ENCODE measurements at regions not wholly inside any gene's neighbourhood (a gene's known extent, or its start where the extent isn't known, plus 50 kb on each side); places are given as distances from the start of the nearest gene placed in this dataset.

DNA sequence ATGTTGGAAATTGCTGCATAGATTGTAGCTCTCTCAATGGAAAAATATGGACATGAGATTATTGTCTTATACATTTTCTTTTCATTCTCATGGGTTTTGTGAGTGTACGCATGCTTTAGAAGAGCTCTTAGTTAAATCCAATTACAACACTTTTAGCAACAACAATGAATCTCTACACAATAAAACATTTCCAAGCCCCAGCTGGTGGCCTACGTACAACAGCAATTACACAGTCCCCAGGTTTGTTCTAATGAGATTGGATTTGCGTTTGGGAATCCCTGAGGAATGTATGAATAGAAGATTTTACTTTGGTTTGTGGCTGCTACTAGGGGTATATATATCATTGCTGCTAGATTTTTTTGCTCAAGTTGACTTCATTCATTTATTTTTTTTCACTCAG, 98.6 kb downstream of the FHDC1 start:
- DNase-seq (ENCODE audit: low read depth) = no peak

GRCh38 chr4:153036931-153037482, 100.9 kb downstream of the FHDC1 start:
- DNase-seq (ENCODE audit: low read depth) = no peak

DNA sequence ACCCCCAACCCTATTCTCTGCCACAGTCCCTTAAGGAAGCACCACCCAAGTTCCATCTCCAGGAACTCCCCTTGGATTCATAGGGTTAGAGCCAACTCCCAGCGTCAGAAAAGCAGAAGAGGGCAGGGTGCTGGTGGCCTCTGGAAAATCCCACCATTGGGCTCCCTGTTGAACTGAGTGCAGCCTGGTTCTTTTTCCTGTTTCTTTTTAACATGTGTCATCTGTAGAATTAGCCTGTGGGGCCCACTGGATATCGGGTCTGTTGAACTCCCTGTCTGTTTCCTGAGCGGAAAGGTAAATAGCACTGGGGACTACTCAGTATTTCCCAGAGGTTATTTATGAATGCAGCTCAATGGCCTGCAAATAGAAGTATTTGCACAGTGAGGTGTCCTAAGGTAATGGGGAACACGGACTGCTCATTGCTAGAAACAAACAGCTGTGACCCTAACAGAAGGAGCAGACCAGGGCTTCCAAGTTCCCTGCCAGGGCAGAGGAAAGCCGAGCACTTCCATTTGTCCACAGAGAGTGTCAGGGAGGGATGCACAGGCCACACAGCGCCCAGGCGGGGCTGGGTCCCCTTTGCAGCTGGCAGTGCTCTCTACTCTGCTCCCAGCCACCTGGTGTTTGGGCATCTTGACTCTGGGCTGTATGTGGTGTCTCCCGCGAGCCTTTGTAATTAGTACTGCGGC, 102.6 kb downstream of the FHDC1 start:
- no peak for DNase-seq (ENCODE audit: low read depth)

DNA sequence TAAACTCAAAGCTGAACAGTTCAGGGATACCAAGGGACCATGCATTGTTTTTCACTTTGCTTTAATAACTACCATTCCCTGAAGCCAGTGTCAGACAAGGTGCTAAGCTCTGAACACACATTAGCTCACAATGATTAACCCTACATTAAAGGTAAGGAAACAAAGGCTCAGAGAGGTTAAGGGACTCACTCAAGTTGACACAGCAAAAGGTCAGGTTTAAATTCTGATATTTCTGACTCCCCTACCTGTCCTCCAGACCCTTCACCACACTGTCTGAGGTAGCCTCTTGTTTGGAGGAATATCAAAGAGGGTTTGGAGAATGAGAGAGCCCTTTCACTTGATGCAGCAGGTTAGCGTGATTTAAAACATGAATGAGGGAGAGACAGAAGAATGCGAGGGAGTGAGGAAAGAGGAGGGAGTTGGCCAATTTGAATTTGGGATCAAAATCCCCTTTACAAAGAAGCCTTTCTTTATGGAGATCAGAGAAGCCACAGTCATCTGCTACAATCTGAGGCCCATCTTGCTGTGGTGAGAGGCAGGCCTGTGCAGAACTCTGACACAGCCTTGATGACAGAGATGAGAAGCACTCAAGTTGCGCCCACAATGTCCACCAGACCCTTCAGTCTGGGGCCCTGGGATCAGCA, 103.5 kb downstream of the FHDC1 start:
- DNase-seq (ENCODE audit: low read depth) = no peak

- no peak for DNase-seq (ENCODE audit: low read depth)
These were observed 104.6 kb downstream of the FHDC1 start for GRCh38 chr4:153040677-153041076.

DNA sequence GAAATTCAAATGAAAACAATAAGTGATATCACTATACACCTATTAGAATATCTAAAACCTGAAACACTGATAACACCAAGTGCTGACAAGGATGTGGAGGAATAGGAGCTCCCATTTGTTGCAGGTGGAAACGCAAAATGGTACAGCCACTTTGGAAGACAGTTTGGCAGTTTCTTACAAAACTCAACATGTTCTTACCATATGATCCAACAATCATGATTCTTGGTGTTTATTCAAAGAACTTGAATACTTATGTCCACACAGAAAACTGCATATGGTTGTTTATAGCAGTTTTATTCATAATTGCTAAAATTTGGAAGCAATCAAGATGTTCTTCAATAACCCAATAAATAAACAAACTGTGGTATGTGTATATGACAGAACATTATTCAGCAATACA, 107.9 kb downstream of the FHDC1 start:
- DNase-seq (ENCODE audit: low read depth) = no peak

DNA sequence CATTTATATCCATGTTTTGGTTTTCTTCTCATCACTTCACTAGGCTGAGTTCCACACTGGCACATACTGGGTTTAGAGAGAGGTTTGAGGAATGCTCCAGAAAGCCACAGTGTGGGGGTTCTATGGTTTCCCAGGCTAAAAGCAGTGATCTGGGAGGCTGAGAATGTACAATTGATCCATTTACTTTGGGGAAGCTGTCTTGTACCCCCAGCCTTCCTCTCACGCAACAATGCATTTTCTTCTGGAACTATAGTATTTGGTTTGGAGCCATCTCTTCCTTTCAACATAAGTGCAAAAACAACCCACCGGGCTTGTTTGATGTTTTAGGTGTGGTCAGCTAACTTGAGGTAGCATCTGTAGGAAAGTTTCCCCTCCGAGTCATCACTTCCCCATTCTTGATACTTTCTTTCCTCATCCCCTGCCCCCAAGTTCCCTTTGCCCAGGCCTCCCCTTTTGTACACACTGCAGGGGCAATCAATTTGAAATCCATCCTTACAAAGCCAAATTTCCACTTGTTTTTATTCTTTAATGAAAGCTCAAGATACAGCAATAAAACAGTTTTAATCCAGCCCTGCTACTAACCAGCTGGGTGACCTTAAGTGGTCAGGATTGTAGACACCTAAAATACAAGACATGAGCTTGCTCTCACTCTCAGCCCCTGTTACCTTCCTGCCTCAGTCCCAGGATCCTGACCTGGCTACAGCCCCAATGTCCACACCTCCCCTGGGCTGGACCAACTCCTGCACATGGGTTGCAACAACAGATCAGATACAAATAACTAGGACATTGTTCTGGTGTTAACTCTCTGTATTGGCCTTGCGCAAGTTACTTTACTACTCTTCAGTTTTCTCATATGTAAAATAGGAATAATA, 109.2 kb downstream of the FHDC1 start:
- peak; percentile 35 for DNase-seq (ENCODE audit: low read depth)

DNA sequence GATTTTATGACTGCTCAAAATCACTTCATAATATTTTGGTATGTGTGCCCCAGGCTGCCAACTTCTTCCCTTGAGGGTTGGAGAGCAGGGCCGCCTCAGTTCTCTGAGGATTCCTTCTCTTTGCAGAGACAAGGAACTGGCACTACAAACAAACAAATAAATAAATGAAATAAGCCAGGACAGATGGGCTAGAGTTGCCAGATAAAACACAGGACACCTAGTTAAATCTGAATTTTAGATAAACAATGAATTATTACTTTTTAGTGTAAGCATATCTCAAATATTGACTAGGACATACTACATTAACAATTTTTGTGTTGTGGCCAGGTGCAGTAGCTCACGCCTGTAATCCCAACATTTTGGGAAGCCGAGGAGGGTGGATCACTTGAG, 122.5 kb downstream of the FHDC1 start:
- DNase-seq (ENCODE audit: low read depth) = no peak

DNA sequence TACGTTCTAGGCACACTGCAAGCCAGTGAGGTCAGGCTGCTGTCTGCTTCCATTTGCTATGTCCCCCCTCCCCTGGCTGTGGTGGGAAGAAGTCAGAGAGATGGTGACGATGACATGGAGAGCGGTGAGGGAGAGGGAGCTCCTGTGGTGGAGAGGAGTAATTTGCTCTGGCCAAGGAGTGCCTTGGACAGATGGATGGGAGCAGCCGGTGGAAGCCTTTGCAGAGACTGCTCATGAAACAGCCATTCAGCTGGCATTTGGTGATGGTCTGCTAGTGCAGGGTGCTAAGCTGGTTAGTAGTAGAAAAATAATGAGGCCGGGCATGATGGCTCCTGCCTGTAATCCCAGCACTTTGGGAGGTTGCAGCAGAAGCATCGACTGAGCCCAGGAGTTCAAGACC, 124.1 kb downstream of the FHDC1 start:
- no peak for DNase-seq (ENCODE audit: low read depth)

DNA sequence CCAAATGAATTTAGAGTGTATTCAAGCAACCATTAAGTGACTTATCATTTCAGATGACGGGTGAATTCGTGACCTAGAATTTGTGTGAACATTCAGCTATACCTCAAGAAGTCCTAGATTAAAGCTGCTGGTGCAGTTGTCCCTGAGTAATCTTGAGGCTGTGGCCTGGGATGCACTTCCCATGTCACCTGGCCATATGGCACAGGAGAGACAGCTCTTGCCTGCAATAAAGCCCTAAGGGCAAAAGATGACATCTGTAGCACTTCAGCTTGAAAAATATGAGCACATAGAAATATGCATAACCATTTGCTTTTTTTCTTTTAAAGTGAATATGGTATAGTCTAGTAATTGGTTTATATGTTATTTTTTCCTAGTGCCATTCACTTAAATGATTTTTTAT, 125.8 kb downstream of the FHDC1 start:
- DNase-seq (ENCODE audit: low read depth) = no peak

DNA sequence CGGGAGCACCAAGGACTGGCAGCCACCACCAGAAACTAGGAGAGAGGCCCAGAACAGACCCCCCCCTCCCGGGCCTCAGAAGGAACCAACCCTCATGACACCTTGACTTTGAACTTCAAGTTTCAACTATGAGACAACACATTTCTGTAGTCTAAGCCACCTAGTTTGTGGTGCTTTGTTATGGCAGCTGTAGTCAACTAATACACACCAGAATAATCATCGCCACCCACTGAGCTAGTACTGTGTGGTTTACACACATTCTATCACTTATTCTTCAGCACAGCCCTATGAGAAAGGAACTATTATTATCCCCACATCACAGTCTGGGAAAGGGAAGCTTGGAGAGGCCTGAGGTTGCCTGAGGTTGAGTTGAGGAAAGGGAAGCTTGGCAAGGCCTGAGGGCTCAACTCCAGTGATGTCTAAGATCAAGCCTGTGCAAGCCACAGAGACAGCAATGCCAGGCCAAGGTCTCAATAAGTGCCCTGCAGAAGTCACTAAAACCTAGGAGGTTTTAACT, 126.6 kb downstream of the FHDC1 start:
- no peak for DNase-seq (ENCODE audit: low read depth)

DNA sequence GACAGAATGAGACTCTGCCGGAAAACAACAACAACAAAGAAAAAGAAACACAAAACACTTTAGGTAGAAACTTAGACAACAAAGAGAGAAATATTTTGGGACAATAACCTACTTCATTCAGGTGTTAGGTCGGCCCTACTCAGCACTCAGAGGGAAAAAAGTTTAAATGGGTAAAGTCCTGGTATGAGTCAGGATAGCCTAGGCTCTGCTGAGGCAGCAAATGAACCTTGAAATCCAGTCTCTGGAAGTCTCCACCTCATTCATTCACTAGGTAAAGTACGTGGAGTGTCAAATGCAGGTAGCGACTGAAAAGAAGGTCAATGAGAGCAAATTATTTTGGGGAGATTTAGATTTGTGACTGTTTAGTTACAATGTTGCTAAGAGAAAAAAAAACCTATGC, 127.4 kb downstream of the FHDC1 start:
- no peak for DNase-seq (ENCODE audit: low read depth)

DNA sequence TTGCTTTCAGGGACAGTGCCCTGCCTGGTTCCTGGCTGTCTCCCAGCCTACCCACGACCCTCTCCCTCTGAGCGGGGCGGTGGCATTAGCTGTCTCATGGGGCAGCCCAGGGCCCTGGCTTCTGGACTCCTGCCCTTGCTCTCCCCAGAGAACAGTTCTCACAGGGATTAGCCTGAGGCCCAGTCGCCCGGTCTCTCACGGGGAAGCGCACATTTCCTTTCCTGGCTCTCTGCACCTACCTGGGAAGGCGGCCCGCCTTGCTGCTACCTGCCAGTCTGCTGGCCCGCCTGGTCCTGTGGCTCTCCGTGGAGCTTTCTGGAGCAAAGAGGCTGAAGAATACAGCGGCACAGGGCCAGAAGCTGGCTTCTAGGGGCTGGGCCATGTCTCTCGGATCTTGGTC, 128.4 kb downstream of the FHDC1 start:
- DNase-seq (ENCODE audit: low read depth) = no peak

DNA sequence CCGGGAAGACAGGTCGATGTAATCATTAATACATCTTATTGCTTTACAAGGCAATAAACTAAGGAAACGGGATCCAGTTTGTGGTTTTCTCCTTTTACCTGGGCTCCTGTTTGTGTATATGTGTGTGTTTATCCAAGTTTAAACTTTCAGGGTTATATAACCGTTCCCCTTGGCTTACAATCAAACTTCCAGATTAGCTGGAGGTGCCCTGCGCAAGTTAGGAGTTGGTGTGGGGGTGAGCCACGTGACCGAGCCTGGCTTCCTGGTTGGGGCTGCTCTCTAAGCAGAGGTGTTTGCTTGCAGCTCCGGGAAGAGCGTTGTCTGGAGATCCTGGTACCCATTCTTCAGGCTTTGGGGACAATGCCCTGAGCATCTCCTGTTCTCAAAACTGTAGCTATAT, 129.2 kb downstream of the FHDC1 start:
- DNase-seq (ENCODE audit: low read depth) = no peak

DNA sequence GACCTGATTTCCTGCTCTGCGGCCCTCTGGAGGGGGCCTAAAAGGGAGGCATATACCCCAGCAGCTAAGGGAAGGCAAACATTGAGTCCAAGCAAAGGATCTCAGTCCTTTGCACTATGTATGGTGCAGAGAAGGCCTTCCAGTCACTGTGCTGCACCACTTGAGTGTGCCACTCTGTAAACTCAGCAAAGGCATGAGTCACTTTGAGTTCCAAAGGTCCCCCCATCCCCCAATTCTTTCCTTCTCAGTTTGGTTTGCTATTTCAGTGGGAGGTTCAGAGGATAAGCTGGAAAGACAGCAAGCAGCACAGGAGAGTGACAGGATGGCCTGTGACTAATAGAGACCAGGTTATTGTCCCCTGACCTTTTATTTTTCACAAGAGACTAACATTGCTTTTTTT, 131.3 kb downstream of the FHDC1 start:
- DNase-seq (ENCODE audit: low read depth) = no peak

DNA sequence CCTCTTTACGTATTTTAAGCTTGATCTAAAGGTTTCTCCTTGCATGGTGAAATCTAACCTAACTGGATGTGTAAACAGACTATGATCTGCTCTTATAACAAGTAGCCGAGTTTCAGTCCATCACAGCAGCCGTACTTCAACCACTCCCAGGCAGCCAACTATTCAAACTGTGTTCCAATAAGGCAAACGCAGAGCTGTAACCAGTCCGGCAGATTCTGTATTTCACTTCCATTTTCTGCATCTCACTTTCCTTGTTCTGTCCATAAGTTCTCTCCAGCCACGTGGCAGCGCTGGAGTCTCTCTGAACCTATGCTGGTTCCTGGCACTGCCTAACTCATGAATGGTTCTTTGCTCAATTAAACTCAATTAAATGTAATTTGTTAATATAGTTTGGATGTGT, 132.6 kb downstream of the FHDC1 start:
- DNase-seq (ENCODE audit: low read depth) = no peak

DNA sequence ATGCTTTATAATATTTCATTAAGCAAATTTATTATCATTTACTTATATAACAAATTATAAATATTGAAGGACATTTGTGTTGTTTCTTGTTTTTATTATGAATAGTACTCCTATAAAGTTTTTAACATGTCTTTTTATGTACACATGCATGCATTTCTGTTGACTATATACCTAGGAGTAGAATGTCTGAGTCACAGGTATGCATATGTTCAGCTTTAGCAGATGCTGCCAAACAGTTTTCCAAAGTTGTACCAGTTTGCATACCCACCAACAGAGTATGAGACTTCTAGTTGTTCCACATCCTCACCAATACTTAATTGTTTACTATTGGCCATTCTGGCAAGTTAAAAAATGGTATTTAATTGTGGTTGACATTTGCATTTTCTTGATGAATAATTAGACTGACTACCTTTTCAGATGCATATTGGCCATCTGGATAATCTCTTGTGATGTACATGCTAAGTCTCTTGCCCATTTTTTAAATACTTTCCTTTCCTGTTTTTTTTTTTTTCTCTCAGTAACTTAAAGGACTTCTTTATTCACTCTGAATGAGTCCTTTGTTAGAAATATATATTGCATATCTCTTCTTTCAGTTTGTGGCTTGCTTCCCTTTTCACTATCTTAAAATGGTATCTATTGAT, 132.2 kb upstream of the TRIM2 start:
- no peak for DNase-seq (ENCODE audit: low read depth)

DNA sequence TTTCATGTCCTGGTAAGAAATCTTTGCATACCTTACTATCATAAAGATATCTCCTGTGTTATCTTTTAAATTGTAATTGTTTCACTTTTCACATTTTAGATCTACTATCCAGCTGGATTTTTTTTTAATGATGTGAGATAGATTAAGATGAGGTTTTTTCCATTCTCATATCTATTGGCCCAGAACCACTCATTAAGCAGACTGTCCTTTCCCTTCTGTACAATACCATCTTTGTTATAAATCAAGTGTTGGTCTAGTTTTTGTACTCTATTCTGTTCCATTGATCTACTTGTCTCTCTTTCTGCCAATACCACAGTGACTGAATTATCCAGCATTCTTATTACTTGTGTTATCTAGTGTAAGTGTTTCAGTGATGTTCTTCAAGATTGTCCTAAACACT, 131.6 kb upstream of the TRIM2 start:
- no peak for DNase-seq (ENCODE audit: low read depth)

- DNase-seq (ENCODE audit: low read depth) = no peak
These were observed 129.8 kb upstream of the TRIM2 start for GRCh38 chr4:153074486-153074885.

DNA sequence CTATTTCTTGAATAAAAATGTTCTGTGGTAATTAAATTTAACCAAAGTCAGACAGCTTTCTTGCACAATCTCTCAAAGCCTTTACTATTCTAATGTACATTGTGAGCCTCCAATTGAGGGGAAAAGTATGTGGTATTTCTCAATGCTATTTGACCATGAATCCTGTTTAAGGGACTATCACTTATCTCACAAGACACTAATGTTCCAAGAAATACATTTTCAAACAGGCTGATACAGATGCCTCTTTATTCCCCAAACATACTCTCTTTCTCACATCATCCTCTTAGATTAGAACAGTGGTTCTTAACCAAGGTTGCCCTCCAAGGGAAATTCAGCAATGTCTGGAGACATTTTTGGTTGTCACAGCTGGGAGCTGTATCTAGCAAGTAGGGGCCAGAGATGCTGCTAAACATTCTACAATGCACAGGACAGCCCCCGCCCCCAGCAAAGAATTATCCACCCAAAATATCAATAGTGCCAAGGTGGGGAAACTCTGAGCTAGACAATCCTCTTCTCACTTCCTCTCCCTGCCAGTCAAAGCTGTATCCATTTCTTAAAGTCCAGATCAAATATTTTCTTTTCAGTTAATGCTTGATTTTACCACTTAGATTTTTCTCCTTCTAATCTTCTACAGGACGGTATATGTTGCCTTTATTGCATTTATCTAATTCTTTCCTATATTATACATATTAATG, 129.2 kb upstream of the TRIM2 start:
- DNase-seq (ENCODE audit: low read depth) = no peak

GRCh38 chr4:153075836-153076518, 128.3 kb upstream of the TRIM2 start:
- DNase-seq (ENCODE audit: low read depth) = no peak

All from CMK (cell line).